ACHN (cell line): ENCODE measurements at regions not wholly inside any gene's neighbourhood (a gene's known extent, or its start where the extent isn't known, plus 50 kb on each side); places are given as distances from the start of the nearest gene placed in this dataset.

Experiments used
- DNase-seq: peaks from one replicate; pipeline ENCODE4 v3.0.0-alpha.2; 2015
- in situ Hi-C: cut with HindIII; loops from 2 replicates; pipeline ENCODE4 v1.10.0; 2017; ENCODE audit warnings: low sequenced_read_pairs, low pct_ligation_motif_present, low pct_unique_long_range_greater_than_20kb

GRCh38 chr1:83115785-83116184 lies 883.1 kb downstream of the TTLL7 start:
- no peak for DNase-seq
- in situ Hi-C loops: no loop called here

GRCh38 chr1:83114136-83114834 lies 884.6 kb downstream of the TTLL7 start:
- in situ Hi-C loops: no loop called here
- no peak for DNase-seq

- DNase-seq: no peak
- in situ Hi-C loops: no loop called here
These were observed 885.3 kb downstream of the TTLL7 start for GRCh38 chr1:83113652-83114051.

GRCh38 chr1:83112248-83112885 lies 886.6 kb downstream of the TTLL7 start:
- in situ Hi-C loops: no loop called here
- DNase-seq: no peak

GRCh38 chr1:83110156-83110555 lies 888.8 kb downstream of the TTLL7 start:
- DNase-seq: no peak
- in situ Hi-C loops: no loop called here

GRCh38 chr1:83109692-83110091 lies 889.2 kb downstream of the TTLL7 start:
- no peak for DNase-seq
- in situ Hi-C loops: no loop called here

GRCh38 chr1:83104558-83104957 lies 894.4 kb downstream of the TTLL7 start:
- no peak for DNase-seq
- in situ Hi-C loops: no loop called here

- no peak for DNase-seq
- in situ Hi-C loops: no loop called here
These were observed 895.6 kb downstream of the TTLL7 start for GRCh38 chr1:83103341-83103740.

GRCh38 chr1:83102630-83103071 lies 896.3 kb downstream of the TTLL7 start:
- no peak for DNase-seq
- in situ Hi-C loops: no loop called here

GRCh38 chr1:83101406-83101805 lies 897.5 kb downstream of the TTLL7 start:
- DNase-seq: no peak
- in situ Hi-C loops: no loop called here

GRCh38 chr1:83100133-83100532 lies 898.8 kb downstream of the TTLL7 start:
- no peak for DNase-seq
- in situ Hi-C loops: no loop called here

GRCh38 chr1:83098791-83099190 lies 900.1 kb downstream of the TTLL7 start:
- in situ Hi-C loops: no loop called here
- DNase-seq: no peak

- DNase-seq: no peak
- in situ Hi-C loops: no loop called here
These were observed 900.8 kb downstream of the TTLL7 start for GRCh38 chr1:83098131-83098530.

- in situ Hi-C loops: no loop called here
- DNase-seq: no peak
These were observed 901.2 kb downstream of the TTLL7 start for GRCh38 chr1:83097715-83098114.

GRCh38 chr1:83095570-83095969 lies 903.4 kb downstream of the TTLL7 start:
- no peak for DNase-seq
- in situ Hi-C loops: no loop called here

- DNase-seq: no peak
- in situ Hi-C loops: no loop called here
These were observed 908.7 kb downstream of the TTLL7 start for GRCh38 chr1:83090195-83090594.

- in situ Hi-C loops: no loop called here
- DNase-seq: no peak
These were observed 911.1 kb downstream of the TTLL7 start for GRCh38 chr1:83087851-83088250.

GRCh38 chr1:83086986-83087512 lies 911.9 kb downstream of the TTLL7 start:
- in situ Hi-C loops: no loop called here

GRCh38 chr1:83086346-83086745 lies 912.6 kb downstream of the TTLL7 start:
- in situ Hi-C loops: no loop called here
- DNase-seq: no peak

More at GRCh38 chr1:83086986-83087512, 911.9 kb downstream of the TTLL7 start:
- DNase-seq: no peak
